Activated naive CD4-positive, alpha-beta T cell treated with anti-CD3 and anti-CD28 coated beads for 36 hours (primary cell): ENCODE measurements at regions not wholly inside any gene's neighbourhood (a gene's known extent, or its start where the extent isn't known, plus 50 kb on each side); places are given as distances from the start of the nearest gene placed in this dataset.
"Not testable (repeated sequence)": the region's sequence is repeated elsewhere in the genome, so short reads cannot be mapped to it uniquely, and the experiment has no call there.

ENCODE experiments used
- CTCF ChIA-PET: fragments of 350-600 bp; sonication (Branson Sonifier 250); formaldehyde crosslinking; loops from one replicate; lab custom pipeline; 2021; ENCODE audit warnings: antibody characterized with exemption; lab: Charles Lee
- DNase-seq: peaks from one replicate; pipeline ENCODE4 v3.0.0-alpha.2; 2020
- H3K27ac Mint-ChIP-seq: one replicate; pipeline ENCODE4 v1.8.0; 2021; ENCODE audit warnings: mild to moderate bottlenecking, mixed read lengths
- H3K27me3 Mint-ChIP-seq: one replicate; pipeline ENCODE4 v1.8.0; 2021; ENCODE audit warnings: low read depth, mixed read lengths
- H3K36me3 Mint-ChIP-seq: one replicate; pipeline ENCODE4 v1.8.0; 2021; ENCODE audit warnings: low read depth, mixed read lengths
- H3K4me1 Mint-ChIP-seq: one replicate; pipeline ENCODE4 v1.8.0; 2021; ENCODE audit warnings: low read depth, mixed read lengths
- H3K4me3 Mint-ChIP-seq: one replicate; pipeline ENCODE4 v1.8.0; 2021; ENCODE audit warnings: mild to moderate bottlenecking, moderate library complexity, mixed read lengths
- H3K9me3 Mint-ChIP-seq: one replicate; pipeline ENCODE4 v1.8.0; 2021; ENCODE audit warnings: mixed read lengths
- intact Hi-C: fragments of 100-400 bp; cut with micrococcal nuclease; formaldehyde crosslinking; loops from one replicate; pipeline ENCODE4 v1.15.1; 2023

DNA sequence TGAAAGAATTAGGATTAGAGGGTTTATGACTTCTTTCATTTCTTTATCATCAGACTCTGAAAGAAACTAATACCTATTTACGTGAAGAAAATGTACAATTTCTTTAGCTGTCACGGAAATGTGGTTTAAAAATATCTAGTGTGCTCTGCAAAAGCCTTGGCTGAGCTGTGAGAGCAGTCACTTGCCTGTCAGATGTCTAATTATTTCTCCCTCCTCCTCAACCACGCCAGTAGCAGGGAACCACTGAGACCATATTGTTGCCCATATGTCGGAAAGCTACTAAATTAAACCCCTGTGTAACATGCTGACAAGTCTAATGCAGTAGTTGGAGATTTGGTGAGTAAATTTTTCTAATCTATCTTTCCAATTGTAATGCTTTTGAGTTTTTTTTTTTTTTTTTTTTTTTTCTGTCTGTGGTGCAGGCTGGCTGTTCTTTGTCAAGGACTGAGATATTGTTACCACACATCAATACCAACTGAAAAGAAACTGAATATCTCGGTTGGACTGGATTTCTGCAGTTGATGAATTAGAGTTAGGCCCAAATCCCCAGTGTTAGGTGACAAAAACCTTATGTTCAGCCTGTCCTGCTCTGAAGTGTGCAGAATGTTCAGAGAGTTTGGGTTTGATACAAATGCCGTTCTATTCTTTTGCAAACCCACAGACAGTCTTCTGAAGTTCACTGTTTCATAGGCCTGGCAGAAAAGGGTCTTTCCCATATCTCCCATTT, 302.9 kb upstream of the SYNCRIP start:
- CTCF ChIA-PET, result no interaction called here
- no peaks in the 10 kb centered on the region for H3K4me1 Mint-ChIP-seq
- intact Hi-C loops, result no loop called here
- H3K9me3 Mint-ChIP-seq, result peaks cover 4% of the 10 kb centered on the region
- H3K36me3 Mint-ChIP-seq, result no peaks in the 10 kb centered on the region
- peaks cover 2% of the 10 kb centered on the region for H3K27me3 Mint-ChIP-seq
- no peak for DNase-seq
- no peak overlapping the region for H3K4me3 Mint-ChIP-seq
- H3K27ac Mint-ChIP-seq, result no peak overlapping the region

DNA sequence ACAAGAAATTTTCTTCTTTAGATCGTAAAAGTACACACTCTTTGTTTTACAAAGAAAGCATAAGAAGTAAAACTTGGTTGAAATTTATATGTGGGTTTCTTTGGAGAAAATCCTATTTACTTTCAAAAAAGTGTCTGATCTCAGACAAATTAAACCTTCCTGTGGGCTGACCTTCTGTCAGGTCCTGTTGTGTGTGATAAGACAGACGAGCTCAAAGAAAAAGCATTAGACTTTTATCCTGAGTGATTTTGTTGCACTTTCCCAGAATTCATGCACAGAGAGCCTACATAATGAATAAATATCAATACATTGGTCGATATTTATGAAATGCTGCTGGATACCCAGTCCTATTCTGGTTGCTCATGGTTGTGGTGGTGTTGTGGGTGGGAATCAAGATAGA, 302.1 kb upstream of the SYNCRIP start:
- no peak overlapping the region for H3K27ac Mint-ChIP-seq
- CTCF ChIA-PET, result no interaction called here

DNA sequence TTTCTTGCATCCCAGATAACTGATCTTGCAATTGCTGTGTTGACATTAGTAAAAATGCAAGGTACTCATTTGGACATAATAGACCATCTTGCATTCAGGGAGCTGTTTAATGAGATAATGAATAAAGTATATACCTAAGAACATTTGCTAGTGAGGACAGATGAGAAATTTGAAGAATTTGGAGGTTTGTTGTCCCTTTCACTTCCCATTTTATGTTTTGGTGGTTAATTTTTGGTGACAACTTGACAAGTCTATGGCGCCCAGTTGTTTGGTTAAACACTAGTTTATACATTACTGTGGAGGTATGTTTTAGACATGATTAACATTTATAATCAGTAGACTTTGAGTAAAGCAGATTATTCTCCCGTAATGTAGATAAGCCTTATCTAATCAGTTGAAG, 300.2 kb upstream of the SYNCRIP start:
- Mint-ChIP-seq H3K27me3 (peaks cover 2% of the 10 kb centered on the region), H3K36me3 (no peaks in the 10 kb centered on the region), H3K4me1 (no peaks in the 10 kb centered on the region), H3K9me3 (no peaks in the 10 kb centered on the region), H3K27ac (no peak overlapping the region), H3K4me3 (no peak overlapping the region)
- intact Hi-C loops, result no loop called here
- CTCF ChIA-PET, result interaction anchor here (0.6 kb wide), 1 partner anchor 466 kb away, joined by 4 read pairs; no protein-coding TSS in a partner anchor
- DNase-seq, result no peak

More for the DNA sequence above, 302.1 kb upstream of the SYNCRIP start:
- peaks cover 2% of the 10 kb centered on the region for H3K27me3 Mint-ChIP-seq
- no peak overlapping the region for H3K4me3 Mint-ChIP-seq
- H3K4me1 Mint-ChIP-seq, result no peaks in the 10 kb centered on the region
- no peaks in the 10 kb centered on the region for H3K36me3 Mint-ChIP-seq
- H3K9me3 Mint-ChIP-seq, result no peaks in the 10 kb centered on the region
- intact Hi-C loops, result no loop called here
- no peak for DNase-seq

DNA sequence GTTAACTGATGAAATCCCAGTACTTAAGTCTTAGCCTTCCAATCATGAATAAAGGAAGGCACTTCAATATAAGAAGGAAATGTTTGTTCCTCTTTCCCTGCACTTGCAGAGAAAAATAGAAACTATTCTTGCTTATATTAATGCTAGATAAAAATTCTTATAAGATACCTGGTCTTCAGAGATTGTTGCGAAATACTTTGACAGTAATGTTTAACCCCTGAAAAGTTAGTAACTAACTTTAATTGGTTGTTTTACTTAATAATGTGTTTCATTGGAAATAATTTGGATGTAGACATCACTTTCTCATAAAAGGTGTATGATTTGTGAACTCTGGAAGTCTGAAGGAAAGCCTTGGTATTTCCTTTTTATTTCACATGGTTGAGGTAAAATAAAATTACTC, 294.2 kb upstream of the SYNCRIP start:
- DNase-seq, result no peak
- no peak overlapping the region for H3K4me3 Mint-ChIP-seq
- no peaks in the 10 kb centered on the region for H3K27me3 Mint-ChIP-seq
- CTCF ChIA-PET, result no interaction called here
- intact Hi-C loops, result no loop called here
- no peak overlapping the region for H3K27ac Mint-ChIP-seq
- H3K36me3 Mint-ChIP-seq, result no peaks in the 10 kb centered on the region
- peaks cover 2% of the 10 kb centered on the region for H3K9me3 Mint-ChIP-seq
- no peaks in the 10 kb centered on the region for H3K4me1 Mint-ChIP-seq

DNA sequence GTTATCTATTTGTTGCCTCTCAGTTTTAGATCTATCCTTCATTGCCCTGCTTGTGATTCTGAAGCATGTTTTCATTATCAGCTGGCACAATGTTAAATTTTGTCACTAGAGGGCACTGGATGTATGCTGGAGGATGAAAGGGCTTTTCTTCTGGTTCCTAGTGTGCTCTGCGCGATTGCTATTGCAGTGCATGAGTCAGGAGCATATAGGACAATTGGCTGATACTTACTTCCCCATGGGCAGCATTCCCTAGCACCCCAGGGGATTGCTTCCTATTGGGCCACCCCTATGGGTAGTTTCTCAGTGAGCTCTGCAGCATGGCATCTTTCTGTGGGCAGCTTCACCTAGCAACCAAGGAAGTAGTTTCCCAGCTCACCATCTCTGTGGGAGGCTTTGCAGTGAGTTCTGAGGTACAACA, 280.3 kb upstream of the SYNCRIP start:
- CTCF ChIA-PET, result interaction anchor here (0.6 to 1.5 kb wide), 9 partner anchors 9 to 1109 kb away, joined by 3 to 9 read pairs (median 3); no protein-coding TSS in a partner anchor
- Mint-ChIP-seq H3K36me3 (no peaks in the 10 kb centered on the region), H3K27ac (no peak overlapping the region), H3K27me3 (no peaks in the 10 kb centered on the region), H3K9me3 (no peaks in the 10 kb centered on the region), H3K4me1 (no peaks in the 10 kb centered on the region), H3K4me3 (no peak overlapping the region)
- peak; percentile 22 for DNase-seq
- intact Hi-C loops, result loop anchor here (1.0 to 5.0 kb wide), 4 partner anchors 269 to 1106 kb away; partner anchors contain the start of gene HTR1E

DNA sequence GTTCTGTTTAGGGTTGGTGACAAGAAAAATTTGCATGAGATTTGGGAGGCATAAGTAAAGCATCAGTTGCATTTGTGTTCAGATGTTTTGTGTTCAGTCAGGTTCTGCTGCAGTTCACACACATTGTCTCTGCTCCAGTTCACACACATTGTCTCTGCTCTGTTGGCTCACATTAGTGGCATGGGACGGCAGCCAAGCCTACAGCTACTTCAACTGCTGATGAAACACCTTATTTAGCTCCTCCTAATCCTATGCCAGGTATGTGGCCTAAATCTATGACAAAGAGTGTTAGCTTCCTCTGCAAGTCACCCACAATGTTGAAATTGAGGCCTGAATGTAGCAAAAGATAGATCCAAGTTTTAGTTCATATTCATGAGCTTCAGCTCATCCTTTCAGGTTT, 278.1 kb upstream of the SYNCRIP start:
- Mint-ChIP-seq H3K4me3 (no peak overlapping the region), H3K27ac (no peak overlapping the region), H3K36me3 (no peaks in the 10 kb centered on the region), H3K4me1 (no peaks in the 10 kb centered on the region), H3K9me3 (no peaks in the 10 kb centered on the region), H3K27me3 (no peaks in the 10 kb centered on the region)
- CTCF ChIA-PET, result interaction anchor here (0.7 to 1.1 kb wide), 2 partner anchors 9 to 48 kb away, joined by 3 read pairs; no protein-coding TSS in a partner anchor
- intact Hi-C loops, result loop anchor here (5.0 kb wide), 1 partner anchor 272 kb away; no protein-coding TSS in a partner anchor
- no peak for DNase-seq

DNA sequence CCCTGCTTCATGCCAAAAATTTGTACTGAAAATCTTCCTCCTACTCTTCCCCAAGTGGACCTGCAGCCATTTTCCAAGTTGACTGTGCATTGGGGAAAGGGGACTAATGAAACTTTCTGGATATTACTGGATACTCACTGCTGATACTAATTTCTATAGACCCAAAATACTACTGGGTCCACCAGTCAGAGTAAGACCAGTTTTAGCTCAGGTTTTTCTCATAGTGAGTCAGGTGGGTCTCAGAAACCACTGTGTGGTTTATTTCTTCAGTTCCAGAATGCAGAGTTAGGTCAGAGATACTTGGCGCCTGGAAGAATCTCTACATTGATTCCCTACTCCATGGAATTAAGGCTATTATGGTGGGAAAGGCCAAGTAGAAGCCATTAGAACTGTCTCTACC, 274.8 kb upstream of the SYNCRIP start:
- H3K27ac Mint-ChIP-seq, result no peak overlapping the region
- CTCF ChIA-PET, result no interaction called here

DNA sequence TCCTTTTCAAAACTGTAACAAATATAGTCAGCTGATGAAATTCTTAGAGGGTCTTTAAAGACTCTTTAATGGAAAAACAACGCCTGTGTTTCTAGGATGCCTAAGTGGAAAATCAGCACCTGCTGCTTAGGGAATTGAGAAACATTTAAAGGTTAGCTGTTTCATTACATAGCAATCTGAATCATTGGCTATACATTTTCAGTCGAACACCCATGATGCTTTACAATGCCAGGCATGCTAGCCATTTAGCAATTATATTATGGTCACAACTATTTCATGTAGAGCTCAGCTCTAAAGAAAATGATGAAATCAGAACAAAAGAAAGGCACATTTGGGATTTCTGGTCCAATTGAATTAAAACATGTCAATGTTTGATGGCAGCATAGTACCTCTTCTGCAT, 270.3 kb upstream of the SYNCRIP start:
- Mint-ChIP-seq H3K36me3 (no peaks in the 10 kb centered on the region), H3K27me3 (peaks cover 2% of the 10 kb centered on the region)
- CTCF ChIA-PET, result interaction anchor here (1.4 kb wide), 1 partner anchor 10 kb away, joined by 4 read pairs; no protein-coding TSS in a partner anchor

More for the DNA sequence above, 274.8 kb upstream of the SYNCRIP start:
- no peak for DNase-seq
- intact Hi-C loops, result no loop called here
- Mint-ChIP-seq H3K36me3 (no peaks in the 10 kb centered on the region), H3K4me3 (no peak overlapping the region), H3K4me1 (no peaks in the 10 kb centered on the region), H3K9me3 (no peaks in the 10 kb centered on the region), H3K27me3 (no peaks in the 10 kb centered on the region)

DNA sequence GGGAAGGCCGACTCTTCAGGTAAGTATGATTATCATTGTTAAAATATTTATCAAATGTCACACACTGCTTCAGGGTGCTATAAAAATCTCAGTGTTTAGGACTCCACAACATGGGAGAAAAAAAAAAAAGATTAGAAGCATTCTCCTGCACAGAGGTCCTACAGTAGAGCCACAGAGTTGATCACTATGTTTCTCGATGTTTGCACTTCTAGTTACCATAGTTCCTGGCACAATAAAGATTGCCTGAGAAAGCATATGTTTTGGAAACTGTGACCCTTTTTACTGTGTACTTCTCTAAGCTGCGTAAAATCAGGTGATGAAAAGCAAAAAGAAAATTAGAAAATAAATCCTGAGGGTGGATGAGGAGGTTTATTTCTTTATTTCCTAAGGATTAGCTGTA, 269.9 kb upstream of the SYNCRIP start:
- intact Hi-C loops, result no loop called here
- no peaks in the 10 kb centered on the region for H3K4me1 Mint-ChIP-seq
- H3K9me3 Mint-ChIP-seq, result no peaks in the 10 kb centered on the region
- no peaks in the 10 kb centered on the region for H3K36me3 Mint-ChIP-seq
- H3K27me3 Mint-ChIP-seq, result peaks cover 4% of the 10 kb centered on the region
- no peak for DNase-seq
- H3K27ac Mint-ChIP-seq, result no peak overlapping the region
- CTCF ChIA-PET, result interaction anchor here (1.4 kb wide), 1 partner anchor 11 kb away, joined by 4 read pairs; no protein-coding TSS in a partner anchor
- no peak overlapping the region for H3K4me3 Mint-ChIP-seq

More for the DNA sequence above, 270.3 kb upstream of the SYNCRIP start:
- H3K4me1 Mint-ChIP-seq, result no peaks in the 10 kb centered on the region
- DNase-seq, result no peak
- no peak overlapping the region for H3K4me3 Mint-ChIP-seq
- intact Hi-C loops, result no loop called here
- H3K9me3 Mint-ChIP-seq, result no peaks in the 10 kb centered on the region
- H3K27ac Mint-ChIP-seq, result no peak overlapping the region

DNA sequence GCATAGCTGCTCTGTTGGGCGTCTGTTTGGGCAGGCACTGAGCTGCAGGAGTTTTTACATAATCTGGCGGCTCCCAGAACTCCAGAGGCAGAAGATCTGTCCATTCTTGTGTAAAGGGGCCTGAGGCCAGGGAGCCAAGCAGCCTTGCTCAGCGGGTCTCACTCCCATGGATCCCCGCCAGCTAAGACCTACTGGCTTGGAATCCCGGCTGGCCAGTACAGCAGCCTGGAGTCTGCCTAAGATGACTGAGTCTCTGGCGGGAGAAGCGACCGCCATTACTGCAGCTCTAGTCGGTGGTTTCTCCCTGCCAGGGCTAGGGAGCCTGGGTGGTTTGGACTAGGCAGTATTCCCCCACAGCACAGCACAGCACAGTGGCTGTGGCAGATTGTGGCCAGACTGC, 268.4 kb upstream of the SYNCRIP start:
- Mint-ChIP-seq H3K4me3 (no peak overlapping the region), H3K36me3 (no peaks in the 10 kb centered on the region), H3K4me1 (no peaks in the 10 kb centered on the region), H3K9me3 (no peaks in the 10 kb centered on the region), H3K27ac (no peak overlapping the region), H3K27me3 (peaks cover 7% of the 10 kb centered on the region)
- intact Hi-C loops, result no loop called here
- CTCF ChIA-PET, result interaction anchor here (0.5 to 1.7 kb wide), 3 partner anchors 10 to 565 kb away, joined by 3 read pairs; no protein-coding TSS in a partner anchor
- DNase-seq, result no peak

DNA sequence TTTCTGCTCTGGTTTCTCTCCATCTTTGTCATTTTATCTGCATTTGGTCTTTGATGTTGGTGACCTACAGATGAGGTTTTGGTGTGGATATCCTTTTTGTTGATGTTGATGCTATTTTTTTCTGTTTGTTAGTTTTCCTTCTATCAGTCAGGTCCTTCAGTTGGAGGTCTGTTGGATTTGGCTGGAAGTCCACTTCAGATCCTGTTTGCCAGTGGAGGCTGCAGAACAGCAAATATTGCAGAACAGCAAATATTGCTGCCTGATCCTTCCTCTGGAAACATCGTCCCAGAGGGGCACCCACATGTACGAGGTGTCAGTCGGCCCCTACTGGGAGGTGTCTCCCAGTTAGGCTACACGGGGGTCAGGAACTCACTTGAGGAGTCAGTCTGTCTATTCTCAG, 265.4 kb upstream of the SYNCRIP start:
- intact Hi-C loops, H3K4me3 Mint-ChIP-seq: not testable (repeated sequence)

DNA sequence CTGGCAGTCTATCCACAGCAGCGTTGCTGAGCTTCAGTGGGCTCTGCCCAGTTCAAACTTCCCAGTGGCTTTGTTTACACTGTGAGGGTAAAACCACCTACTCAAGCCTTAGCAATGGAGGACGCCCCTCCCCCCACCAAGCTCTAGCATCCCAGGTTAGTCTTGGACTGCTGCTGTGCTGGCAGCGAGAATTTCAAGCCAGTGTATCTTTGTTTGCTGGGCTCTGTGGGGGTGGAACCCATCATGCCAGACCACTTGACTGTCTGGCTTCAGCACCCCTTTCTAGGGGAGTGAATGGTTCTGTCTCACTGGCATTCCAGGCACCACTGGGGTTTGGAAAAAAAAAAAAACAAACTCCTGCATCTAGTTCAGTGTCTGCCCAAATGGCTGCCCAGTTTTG, 249.7 kb upstream of the SYNCRIP start:
- H3K4me1 Mint-ChIP-seq, result no peaks in the 10 kb centered on the region
- CTCF ChIA-PET, result no interaction called here
- peaks cover 12% of the 10 kb centered on the region for H3K9me3 Mint-ChIP-seq
- no peak for DNase-seq
- intact Hi-C loops, result no loop called here
- peaks cover 2% of the 10 kb centered on the region for H3K36me3 Mint-ChIP-seq
- H3K27me3 Mint-ChIP-seq, result peaks cover 2% of the 10 kb centered on the region
- H3K27ac Mint-ChIP-seq, result no peak overlapping the region
- no peak overlapping the region for H3K4me3 Mint-ChIP-seq

More for the DNA sequence above, 265.4 kb upstream of the SYNCRIP start:
- H3K27ac Mint-ChIP-seq, H3K4me1 Mint-ChIP-seq, H3K36me3 Mint-ChIP-seq, H3K9me3 Mint-ChIP-seq, H3K27me3 Mint-ChIP-seq, DNase-seq: not testable (repeated sequence)
- CTCF ChIA-PET, result interaction anchor here (0.7 kb wide), 1 partner anchor 1175 kb away, joined by 3 read pairs; no protein-coding TSS in a partner anchor

DNA sequence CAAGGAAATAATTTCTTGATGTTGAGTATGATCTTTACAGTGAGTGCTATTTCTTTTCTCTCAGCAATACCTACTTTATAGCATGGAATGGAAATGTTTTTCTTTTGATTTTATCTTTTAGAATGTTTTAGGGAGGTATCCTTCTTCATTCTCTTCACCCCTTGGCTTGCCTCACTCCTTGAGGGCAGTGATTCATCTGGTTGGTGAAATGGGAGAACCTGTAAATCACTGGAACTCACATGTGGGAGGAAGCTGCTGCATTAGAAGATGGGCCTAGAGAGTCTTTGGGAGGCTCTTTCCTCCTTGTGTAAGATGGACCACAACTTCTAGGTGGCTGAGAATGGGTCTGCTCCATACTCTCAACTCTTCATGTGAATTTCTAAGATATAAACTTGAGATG, 244.8 kb upstream of the SYNCRIP start:
- Mint-ChIP-seq H3K4me1 (no peaks in the 10 kb centered on the region), H3K4me3 (no peak overlapping the region)

More for the DNA sequence above, 244.8 kb upstream of the SYNCRIP start:
- CTCF ChIA-PET, result no interaction called here
- Mint-ChIP-seq H3K27me3 (peaks cover 9% of the 10 kb centered on the region), H3K36me3 (no peaks in the 10 kb centered on the region), H3K27ac (no peak overlapping the region), H3K9me3 (peaks cover 6% of the 10 kb centered on the region)
- intact Hi-C loops, result no loop called here
- no peak for DNase-seq
